SH-SY5Y (cell line): ENCODE measurements at regions not wholly inside any gene's neighbourhood (a gene's known extent, or its start where the extent isn't known, plus 50 kb on each side); places are given as distances from the start of the nearest gene placed in this dataset.

Experiments
- GATA2 ChIP-seq: IDR thresholded peaks from 2 replicates; pipeline ENCODE4 v1.6.1; 2011; ENCODE audit warnings: mild to moderate bottlenecking, low read depth, low read length
- GATA3 ChIP-seq: IDR thresholded peaks from 2 replicates; pipeline ENCODE4 v1.6.1; 2011; ENCODE audit warnings: low read depth, mild to moderate bottlenecking, low read length, moderate library complexity

DNA sequence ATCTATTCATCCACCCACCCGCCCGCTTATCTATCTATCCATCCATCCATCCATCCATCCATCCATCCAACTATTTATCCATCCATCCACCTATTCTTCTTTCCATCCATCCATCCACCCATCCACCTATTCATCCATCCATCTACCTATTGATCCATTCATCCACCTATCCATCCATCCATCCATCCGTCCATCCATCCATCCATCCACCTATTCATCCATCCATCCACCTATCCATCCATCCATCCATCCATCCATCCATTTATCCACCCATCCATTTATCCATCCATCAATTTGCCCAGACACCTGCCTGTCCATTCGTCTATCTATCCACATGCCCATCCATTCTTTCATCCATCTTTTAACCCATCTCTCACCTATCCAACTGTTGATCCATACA lies 71.1 kb upstream of the PMEPA1 start:
- no peak for TF ChIP-seq GATA3
- TF ChIP-seq GATA2 = no peak
